GM19043 (cell line): ENCODE measurements at regions not wholly inside any gene's neighbourhood (a gene's known extent, or its start where the extent isn't known, plus 50 kb on each side); places are given as distances from the start of the nearest gene placed in this dataset.
A peak's percentile ranks its signal among the peaks of the same experiment; 100 is the strongest.
"Not testable (repeated sequence)": the region's sequence is repeated elsewhere in the genome, so short reads cannot be mapped to it uniquely, and the experiment has no call there.

Experiments
- ATAC-seq: cut with Tn5 transposase; IDR thresholded peaks from one replicate; pipeline ENCODE4 v1.9.1; 2021; ENCODE audit warnings: low read depth; ENCODE audit not compliant: unreplicated experiment

- ATAC-seq, result no peak
Observed at GRCh38 chr4:128690011-128690410, 119.5 kb upstream of the JADE1 start.

GRCh38 chr4:128688846-128689437, 120.6 kb upstream of the JADE1 start:
- no peak for ATAC-seq

- ATAC-seq, result no peak
Observed at GRCh38 chr4:128688033-128688721, 121.3 kb upstream of the JADE1 start.

- ATAC-seq, result no peak
Observed at GRCh38 chr4:128686810-128687209, 122.7 kb upstream of the JADE1 start.

- ATAC-seq, result no peak
Observed at GRCh38 chr4:128686032-128686465, 123.5 kb upstream of the JADE1 start.

GRCh38 chr4:128684016-128684415, 125.5 kb upstream of the JADE1 start:
- no peak for ATAC-seq

GRCh38 chr4:128682942-128683666, 126.4 kb upstream of the JADE1 start:
- no peak for ATAC-seq

GRCh38 chr4:128676095-128676494, 133.4 kb upstream of the JADE1 start:
- ATAC-seq, result no peak

- peak; percentile 95 for ATAC-seq
Observed at GRCh38 chr4:128675083-128675482, 134.4 kb upstream of the JADE1 start.

GRCh38 chr4:128673159-128673558, 136.3 kb upstream of the JADE1 start:
- not testable (repeated sequence) for ATAC-seq

- not testable (repeated sequence) for ATAC-seq
Observed at GRCh38 chr4:128672596-128672995, 136.9 kb upstream of the JADE1 start.

- no peak for ATAC-seq
Observed at GRCh38 chr4:128670513-128670912, 139.0 kb upstream of the JADE1 start.

- no peak for ATAC-seq
Observed at GRCh38 chr4:128668566-128668965, 140.9 kb upstream of the JADE1 start.

- no peak for ATAC-seq
Observed at GRCh38 chr4:128665514-128665913, 144.0 kb upstream of the JADE1 start.

GRCh38 chr4:128663325-128663724, 146.2 kb upstream of the JADE1 start:
- ATAC-seq, result peak; percentile 67

- no peak for ATAC-seq
Observed at GRCh38 chr4:128661479-128661878, 148.0 kb upstream of the JADE1 start.

GRCh38 chr4:128660361-128661215, 148.9 kb upstream of the JADE1 start:
- no peak for ATAC-seq

GRCh38 chr4:128658214-128658631, 151.3 kb upstream of the JADE1 start:
- ATAC-seq, result no peak

- no peak for ATAC-seq
Observed at GRCh38 chr4:128657638-128658037, 151.9 kb upstream of the JADE1 start.

GRCh38 chr4:128654465-128654864, 155.0 kb upstream of the JADE1 start:
- ATAC-seq, result no peak
